Inflammatory macrophage (primary cell): ENCODE measurements at regions not wholly inside any gene's neighbourhood (a gene's known extent, or its start where the extent isn't known, plus 50 kb on each side); places are given as distances from the start of the nearest gene placed in this dataset.
"Not testable (repeated sequence)": the region's sequence is repeated elsewhere in the genome, so short reads cannot be mapped to it uniquely, and the experiment has no call there.

Experiments
- DNase-seq, 2 donors: peaks; one replicate each; pipeline ENCODE4 v3.0.0-alpha.2; 2020 to 2022

DNA sequence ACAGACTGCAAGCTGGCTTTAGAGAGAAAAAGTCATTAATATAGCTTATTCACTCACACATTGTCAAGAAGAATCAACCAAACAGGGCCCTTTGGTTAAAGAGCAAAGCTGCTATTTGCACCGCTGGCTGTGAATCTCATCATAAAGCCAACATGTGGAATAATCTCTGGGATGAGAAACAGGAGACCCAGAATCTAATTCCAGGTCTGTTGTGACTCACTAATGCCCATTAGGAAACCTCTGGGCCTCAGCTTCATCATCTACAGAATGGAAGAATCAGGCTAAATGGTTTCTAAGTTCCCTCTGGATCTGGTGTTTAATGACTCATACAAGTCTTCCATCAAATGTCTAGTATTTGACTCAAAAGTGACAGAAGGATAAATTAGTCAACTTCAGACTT lies 591.7 kb upstream of the DDX18 start:
- no peak for DNase-seq

DNA sequence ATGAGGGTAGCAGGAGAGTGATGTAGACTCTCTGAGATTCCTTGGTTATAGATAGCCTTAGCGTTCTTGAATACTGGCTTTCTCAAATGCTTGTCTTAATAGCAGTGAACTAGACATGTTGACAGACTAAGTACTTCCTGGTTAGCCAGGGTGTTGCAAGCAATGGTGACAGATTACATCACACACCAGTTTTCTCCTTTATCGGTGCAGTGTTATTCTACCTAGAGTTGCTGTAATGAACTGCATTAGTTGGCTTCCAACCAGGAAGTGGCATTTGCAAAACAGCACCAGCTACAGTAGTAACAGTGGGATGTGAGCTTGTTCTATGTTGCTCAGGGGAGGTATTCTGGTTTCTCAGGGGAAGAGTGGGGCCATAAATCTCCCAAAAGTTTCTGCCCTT lies 582.2 kb upstream of the DDX18 start:
- no peak for DNase-seq

DNA sequence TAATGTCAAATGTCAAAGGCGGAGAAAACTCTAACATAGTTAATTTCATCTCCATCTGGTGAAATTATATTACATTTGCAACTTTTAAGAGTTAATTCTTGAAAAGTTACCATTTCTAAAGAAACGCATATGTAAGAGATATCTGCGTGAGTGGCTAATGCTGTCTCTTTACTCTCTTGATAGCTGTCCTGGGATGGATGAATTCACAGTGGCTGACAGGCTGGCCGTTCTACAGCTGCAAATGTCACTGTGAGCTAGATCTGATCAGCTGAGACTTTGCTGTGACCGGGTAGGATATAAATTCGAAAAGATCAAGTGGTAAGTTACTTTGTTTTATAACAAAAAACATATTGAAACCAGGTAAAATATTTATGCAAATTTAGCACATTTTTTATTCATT lies 557.1 kb upstream of the DDX18 start:
- DNase-seq: no peak

DNA sequence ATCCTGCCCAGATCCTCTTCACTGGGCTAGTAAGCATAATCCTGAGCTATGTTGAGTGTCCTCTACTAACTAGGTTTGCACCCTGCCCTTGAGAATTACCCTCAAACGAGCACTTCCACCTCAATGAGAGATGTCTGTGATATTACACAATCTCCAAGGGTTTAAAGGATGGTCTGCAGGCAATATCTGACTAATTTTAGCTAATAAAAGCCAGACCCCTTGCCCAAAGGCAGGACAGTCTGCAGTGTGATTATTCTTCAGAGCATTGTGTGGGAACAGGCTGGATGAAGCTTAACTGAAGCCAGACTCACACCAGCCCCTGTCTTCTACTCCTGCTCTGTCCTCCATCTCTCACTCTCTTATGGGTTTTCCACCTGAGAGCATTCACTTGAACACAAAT lies 544.9 kb upstream of the DDX18 start:
- no peak for DNase-seq

DNA sequence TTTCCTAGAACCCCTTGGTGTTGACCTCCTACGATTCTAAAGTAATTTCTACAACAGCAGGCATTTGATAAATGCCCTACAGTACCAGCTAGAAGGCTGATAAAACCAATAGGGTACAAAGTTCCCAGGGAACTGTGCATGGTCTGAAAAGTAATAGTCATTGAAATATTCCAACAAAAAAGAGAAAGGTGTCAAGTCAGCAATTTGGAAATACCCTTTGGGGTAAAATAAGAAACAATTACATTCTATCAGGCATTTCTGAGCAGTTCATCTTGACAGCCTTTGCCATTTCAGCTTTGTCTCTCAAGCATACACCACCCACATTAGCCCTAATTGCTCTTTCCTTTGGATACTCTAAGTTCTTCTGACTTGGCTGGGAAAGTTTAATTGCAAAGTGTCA lies 542.9 kb upstream of the DDX18 start:
- DNase-seq: no peak

DNA sequence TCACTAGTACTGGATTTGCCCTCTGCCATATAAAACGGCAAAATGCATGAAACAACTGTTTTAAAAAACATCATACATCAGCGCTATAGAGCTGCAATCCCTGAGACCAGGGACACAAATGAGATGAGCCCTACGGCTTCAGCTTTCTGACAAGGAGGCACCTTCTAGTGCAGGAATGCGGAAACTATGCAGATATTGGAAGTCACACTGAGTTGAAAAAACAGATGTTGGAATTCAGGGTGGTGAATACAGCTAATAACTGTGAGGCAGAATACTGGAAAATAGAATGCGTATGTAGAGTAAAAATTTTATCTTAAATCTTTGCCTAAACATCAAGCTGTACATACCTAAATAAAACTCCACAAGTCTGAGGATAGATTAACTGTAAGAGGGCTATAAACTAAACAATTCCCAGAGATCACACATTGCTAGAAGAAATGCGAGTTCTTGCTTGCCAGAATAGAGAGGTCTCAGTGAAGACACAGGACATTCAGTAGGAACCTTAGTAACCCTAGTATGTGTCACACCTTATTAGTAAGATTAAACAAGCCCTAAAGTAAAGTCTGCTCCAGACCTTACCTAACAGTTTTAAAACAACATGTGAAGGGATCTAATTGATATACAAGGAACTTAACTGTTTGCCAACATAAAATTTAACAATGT lies 541.4 kb upstream of the DDX18 start:
- no peak for DNase-seq

DNA sequence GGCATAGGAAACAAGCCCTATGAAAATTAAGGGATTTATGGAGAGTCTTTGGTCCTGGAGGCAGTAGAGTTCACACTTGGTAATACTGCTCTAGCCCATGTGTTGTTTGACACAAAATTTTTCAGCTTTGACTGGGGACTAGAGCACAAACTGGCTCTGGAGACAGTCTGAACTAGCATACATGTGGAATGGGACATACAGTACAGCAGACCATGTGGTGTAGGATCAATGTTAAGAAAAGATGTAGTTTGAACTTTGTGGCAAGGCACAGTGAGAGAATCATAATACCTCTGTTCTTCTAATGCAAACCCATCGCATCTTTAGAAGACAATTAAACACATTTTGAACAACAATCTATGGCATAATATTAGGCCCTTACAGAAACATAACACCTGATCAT lies 521.5 kb upstream of the DDX18 start:
- no peak for DNase-seq

DNA sequence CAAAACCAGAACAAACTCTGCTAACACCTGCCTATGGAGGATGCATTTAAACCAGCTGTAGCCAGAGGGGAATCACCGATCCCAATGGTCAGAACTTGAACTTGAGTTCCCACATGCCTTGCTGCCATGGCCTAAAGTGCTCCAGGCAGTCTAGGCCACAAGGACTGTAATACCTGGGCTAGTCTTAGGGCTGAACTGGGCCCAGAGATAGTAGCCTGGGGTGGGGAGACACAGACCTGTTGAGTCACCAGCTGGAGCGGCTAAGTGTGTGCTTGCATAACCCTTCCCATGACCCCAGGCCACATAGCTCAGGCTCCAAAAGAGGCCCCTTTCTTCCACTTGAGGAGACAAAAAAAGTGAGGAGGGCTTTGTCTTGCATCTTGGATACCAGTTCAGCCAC lies 515.0 kb upstream of the DDX18 start:
- no peak for DNase-seq

DNA sequence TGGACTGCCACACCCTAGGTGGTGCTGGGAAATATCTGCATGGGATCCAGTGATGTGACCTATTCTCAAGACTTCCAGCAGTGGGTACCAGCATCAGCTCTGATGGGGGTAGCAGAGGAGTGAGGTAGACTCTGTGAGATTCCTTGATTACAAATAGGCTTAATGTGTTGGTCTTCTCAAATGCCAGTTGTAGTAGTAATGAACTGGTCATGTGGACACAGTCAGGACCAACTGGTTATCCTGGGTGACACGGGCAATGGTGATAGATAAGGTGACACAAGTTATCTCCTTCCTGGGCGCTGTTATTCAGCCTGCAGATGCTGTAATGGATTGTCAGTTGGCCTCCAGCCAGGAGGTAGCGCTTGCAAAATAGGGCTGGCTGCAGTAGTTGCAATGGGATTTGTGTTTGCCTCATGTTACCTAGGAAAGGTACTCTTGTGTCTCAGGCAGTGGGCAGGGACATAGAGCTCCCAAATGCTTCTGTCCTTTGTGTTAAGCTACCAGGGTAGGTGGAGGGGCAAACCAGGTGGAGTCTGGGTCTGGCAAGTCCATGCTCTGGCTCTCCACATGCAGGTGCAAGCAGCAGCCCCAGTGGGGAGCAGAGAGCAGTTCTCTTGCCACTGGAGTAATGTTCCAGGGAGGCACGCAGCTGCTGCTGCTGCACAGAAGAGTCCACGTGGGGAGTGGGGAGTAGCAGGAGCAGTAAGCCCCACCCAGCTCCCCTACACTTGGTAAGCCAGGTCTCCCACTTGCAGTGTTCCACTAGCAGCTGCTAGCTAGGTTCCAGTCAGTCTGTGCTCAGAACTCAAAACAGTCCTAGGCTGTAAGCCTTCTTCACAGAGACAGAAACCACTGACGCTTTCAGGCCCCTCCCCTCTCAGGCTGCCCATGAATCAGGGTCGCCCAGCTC lies 505.4 kb upstream of the DDX18 start:
- no peak for DNase-seq

DNA sequence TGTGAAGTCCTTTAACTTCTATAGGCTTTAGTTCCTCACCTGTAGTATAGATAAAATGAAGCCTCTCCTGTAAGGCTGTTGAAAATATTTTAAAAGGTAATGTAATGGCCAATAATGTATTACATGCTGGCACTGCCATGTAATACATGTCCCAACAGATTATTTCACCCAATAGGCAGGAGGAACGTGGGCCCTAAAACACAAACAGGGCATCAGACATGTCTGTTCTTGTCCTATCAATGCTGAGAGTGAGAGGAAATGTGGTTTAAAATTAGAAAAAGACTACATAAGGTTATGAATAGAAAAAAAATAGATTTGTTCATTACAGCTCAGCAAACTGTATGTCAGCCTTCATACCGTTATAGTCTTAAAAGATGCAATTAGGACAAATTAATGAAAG lies 492.7 kb upstream of the DDX18 start:
- DNase-seq: no peak

DNA sequence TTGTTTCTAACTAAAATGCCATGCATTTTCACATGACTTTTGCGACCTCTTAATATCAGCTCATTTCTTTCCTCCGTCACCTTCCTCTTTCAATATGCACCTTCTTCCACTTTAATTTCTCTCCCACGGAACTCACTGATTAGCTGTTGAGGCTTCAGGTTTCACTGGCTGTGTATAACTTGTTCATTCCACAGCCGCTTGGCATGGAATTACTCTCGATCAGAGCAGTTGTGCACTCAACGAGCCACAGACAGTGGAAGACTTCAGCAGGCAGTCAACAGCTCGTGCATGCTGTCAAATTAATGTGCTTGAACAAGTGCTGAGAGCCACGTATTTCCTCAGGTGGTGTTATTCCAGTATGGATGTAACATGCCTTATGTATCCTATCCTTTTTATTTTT lies 491.2 kb upstream of the DDX18 start:
- DNase-seq: no peak

DNA sequence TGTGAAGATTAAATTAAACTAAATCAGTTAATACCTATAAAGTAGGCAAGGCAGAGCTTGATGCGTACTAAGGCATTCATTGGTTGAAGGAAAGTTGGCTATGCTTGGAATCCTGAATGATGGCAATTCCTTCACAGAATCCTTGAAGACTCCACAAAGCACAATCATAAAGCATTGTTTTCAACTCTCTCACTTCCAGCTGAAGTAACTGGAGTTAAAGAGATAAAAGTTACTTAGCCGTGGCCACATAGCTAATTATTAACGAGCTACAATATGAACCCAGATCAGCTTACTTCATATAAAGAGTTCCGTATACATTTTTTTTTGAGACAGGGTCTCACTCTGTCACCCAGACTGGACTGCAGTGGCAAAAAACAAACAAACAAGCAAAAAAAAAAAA lies 483.9 kb upstream of the DDX18 start:
- DNase-seq: no peak

DNA sequence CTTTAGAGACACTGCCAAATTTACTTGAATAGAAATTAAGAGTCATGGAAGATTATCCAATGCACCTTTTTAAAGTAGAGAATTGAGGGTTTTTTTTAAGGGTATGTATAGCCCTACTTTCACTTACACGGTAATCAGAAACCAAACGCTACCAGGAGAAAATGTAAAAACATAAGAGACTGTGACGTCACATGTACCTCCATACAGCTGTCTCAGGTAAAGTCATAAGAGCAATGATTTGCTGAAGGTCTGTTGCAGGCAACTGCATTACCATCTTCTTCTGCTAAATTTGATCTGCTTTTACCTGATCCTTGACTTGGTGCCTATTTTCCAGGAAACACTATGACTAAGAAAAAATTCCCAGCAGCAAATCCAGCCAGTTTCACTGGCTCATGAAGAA lies 478.5 kb upstream of the DDX18 start:
- DNase-seq: no peak

DNA sequence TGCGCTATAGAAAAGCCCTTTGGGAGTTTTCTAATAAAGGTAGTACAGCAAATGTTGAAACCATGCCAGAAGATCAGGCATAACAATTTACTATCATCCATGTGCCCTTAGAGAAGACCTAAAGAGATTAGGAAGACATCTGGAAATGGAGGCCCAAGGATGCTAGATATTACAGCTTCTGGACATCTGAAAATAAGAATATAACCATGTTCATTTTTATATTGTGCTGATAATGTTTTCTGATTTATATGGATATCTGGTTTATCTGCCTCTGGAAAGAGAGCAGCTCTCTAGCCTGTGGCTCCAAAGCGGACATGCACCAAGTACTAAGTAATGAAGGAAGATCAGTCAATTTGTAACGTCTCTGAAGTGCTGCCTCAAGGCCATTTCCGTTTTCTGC lies 478.0 kb upstream of the DDX18 start:
- DNase-seq: no peak

DNA sequence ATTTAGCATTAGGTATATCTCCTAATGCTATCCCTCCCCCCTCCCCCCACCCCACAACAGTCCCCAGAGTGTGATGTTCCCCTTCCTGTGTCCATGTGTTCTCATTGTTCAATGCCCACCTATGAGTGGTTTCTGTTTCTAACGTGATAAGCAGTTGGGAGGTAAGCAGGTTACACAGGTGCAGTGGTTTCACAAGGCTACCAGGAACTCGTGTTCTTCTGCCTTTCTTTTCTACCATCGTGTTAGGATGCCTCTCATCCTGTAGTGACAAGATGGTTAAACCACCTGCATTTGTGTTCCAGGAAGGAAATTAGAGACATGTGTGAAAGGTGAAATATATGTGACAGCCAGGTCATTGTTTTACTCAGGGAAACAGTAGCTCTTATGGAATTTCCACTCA lies 476.5 kb upstream of the DDX18 start:
- not testable (repeated sequence) for DNase-seq

DNA sequence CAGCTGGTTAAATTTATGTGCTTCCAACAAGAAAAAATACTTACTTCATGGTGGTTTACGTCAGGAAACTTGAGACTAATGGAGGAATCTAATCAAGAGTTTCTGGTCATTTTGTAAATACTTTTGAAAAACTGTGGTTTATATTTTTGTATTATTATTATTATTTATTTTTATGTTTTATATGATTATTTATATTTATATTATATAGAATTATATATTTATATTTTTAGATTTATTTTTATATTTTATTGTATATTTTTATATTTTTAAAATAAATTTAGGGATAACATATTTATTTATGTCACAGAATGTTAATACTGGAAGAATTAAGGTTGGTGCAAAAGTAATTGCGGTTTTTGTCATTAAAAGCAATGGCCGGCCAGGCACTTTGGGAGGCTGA lies 474.5 kb upstream of the DDX18 start:
- no peak for DNase-seq

DNA sequence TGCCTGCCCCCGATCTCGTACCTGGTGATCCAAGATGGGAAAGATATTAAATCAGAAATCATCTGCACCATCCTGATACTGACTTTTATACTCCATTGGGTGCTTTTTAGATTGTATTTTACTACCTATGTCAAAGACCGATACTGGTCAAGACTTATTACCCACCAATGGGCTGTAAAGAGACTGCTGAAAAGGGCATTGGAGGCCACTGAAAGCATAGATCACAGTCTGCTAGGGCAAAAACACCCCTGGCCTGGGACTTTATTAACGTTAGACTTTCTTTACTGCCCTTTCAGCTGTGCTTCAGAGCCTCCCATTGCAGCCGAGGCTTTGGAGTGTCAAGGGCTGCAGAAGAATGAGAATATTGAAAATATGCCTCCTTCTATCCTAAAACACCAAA lies 472.8 kb upstream of the DDX18 start:
- no peak for DNase-seq

DNA sequence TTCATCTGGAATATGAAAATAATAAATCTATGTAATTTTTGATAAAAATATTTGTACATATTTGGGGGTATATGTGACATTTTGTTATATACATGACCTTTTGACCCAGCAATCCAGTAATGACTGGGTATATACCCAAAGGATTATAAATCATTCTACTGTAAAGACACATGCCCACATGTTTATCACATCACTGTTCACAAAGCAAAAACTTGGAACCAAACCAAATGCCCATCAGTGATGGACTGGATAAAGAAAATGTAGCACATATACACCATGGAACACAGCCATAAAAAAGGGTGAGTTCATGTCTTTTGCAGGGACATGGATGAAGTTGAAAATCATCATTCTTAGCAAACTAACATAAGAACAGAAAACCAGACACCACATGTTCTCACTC lies 472.1 kb upstream of the DDX18 start:
- DNase-seq: no peak

DNA sequence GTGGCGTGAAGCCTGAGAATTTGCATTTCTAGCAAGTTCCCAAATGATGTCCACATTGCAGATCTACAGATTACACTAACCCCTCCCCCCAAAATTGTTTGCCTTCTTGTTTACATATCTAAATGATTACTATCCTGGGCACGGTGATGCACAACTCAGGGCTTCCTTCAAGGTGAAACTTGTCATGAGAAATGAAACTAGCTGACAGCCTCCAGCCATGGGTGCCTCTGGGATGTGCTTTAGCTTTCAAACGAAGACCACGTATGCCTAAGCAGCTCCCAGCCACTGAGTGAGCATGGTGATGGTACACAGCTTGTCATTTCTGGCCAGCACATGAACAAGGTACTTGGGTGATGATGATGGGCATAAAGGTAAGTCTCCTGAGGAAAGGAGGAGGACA lies 464.8 kb upstream of the DDX18 start:
- no peak for DNase-seq

DNA sequence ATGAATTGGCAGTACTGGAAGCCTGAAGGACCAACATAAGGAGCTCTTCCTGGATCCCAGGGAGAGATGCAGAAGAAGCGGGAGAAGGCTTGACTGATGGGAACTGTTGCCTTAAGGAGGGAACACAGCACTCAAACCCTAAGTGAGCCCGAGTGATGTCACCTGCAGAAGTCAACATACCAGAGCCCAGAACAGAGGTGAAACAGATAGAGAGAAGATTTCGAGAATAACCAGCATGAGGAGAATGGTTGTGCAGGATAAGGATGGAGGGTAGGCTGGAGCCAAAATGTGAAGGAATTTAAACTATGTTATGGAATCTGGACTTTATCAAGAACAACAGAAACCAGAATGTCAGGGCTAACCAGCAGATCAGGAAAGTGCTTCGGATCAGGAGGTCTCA lies 463.1 kb upstream of the DDX18 start:
- no peak for DNase-seq

DNA sequence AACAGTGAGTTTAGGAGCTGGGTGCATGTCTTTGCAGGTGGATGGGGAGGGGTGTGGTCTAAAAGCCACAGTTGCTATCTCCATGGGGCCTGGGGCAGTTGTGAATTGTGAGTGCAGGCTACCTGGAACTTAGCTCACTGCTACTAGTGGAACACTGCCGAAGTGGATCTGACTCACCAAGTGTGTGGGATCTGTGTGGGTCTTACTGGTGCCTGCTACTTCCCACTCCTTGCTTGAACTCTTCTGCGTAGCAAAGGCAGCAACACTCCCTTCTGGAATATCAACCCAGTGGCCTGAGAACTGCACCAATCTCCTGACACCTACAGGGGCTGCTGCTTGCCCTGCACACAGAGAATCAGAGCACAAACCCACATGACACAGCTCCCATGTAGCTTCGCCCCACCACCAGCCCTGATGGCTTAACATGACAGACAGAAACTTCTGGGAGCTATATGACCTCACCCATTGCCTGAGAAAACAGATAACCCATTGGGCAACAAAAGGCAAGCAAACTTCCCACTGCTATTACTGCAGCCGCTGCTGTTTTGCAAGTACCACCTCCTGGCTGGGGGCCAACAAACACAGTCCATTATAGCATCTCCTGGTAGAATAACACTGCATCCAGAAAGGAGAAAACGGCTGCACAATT lies 455.1 kb upstream of the DDX18 start:
- no peak for DNase-seq

DNA sequence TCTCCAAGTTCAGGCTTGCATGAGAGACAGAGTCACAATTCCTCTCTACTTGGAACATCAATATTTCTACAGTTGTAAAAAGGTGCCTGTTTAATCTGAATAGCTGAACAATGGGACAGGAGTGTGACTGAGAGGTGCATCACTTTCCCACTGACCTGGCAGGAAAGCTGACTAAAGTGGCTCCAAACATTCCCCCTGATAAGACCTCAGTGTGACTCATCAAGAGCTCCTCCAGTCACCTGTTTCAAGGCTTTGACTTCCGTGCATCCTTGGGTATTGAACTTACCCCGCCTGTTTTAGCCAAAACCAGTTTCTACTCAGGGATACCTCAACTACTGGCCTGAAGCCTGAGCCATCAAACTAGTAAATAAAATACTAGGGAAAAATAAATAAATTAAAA lies 453.9 kb upstream of the DDX18 start:
- no peak for DNase-seq

DNA sequence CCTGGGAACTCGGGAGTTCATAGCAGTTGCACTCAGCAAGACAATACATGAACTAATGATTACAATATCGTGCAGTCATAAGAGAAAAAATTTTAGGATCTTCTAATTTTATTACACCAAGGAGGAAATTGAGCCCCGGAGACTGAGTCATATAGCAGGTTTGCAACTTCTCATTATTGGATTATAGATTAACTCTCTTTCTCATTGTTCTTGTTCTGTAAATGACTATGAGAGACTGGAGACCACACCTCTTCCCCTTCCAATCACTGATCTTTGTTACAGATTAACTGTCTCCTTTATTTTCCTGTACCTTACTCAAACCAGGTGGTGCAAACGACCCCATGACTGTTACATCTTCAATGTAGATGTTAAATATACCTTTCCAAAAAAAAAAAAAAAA lies 435.8 kb upstream of the DDX18 start:
- no peak for DNase-seq

DNA sequence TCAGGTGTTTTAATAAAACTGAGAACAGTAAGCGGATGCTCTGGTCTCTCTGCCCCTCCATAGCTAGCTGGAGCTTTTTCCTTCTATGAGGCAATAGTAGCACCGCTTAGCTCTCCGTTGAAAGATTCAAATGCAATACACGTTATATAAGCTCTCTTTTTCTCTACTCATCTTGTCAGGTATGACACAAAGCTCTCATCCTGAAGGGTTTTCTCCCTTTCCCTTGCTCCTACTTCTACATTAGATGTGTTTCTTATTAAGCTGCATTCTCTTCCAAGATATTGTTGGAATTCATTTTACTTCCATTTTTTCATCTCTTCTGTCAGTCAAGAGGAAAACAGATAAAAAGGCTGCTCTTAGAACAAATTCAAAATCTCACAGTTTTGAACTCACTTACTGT lies 434.6 kb upstream of the DDX18 start:
- DNase-seq: no peak
